Astrocyte (in vitro differentiated cells and primary cell): ENCODE measurements at regions not wholly inside any gene's neighbourhood (a gene's known extent, or its start where the extent isn't known, plus 50 kb on each side); places are given as distances from the start of the nearest gene placed in this dataset.

Experiments used
- CTCF ChIP-seq: IDR thresholded peaks from 2 replicates; pipeline ENCODE4 v1.5.1; 2011; ENCODE audit warnings: low read depth, mild to moderate bottlenecking, inconsistent platforms, low read length, moderate library complexity; ENCODE audit not compliant: insufficient read depth
- EZH2 ChIP-seq: IDR thresholded peaks from 2 replicates; pipeline ENCODE4 v1.6.1; 2012; ENCODE audit warnings: mild to moderate bottlenecking, low read length, inconsistent platforms; ENCODE audit not compliant: insufficient read depth

DNA sequence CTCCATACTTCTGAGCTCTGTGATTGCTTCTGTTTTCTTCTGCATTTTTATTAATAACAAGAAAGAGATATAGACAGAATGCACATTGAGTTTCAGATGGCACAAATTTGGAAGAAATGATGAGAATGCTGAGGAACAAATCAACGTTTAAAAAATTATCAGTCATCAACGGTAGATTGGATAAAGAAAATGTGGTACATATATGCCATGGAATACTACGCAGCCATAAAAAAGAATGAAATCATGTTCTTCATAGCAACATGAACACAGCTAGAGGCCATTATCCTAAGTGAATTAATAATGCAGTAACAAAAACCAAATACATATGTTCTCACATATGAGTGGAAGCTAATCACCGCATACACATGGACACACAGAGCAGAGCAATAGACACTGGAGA lies 81.8 kb downstream of the DUSP6 start:
- TF ChIP-seq CTCF (no peak), EZH2 (no peak)
